ENCODE measurements at regions not wholly inside any gene's neighbourhood (a gene's known extent, or its start where the extent isn't known, plus 50 kb on each side); places are given as distances from the start of the nearest gene placed in this dataset.

DNA sequence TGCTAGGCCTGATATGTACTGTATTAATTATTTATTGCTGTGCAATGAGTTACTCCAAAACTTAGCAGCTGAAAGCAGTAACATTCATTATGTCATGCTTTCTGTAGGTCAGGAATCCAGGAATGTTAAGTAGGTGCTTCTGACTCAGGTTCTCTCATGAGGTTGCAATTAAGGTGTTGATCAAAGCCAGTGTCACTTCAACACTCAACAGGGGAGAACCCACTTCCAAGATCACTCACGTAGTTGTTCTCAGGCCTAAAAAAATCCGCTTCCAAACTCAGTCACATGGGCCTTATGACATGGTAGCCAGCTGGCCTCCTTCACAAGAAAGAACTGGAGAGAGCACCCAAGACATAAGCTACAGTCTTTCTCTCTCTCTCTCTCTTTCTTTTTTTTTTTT is 211.1 kb upstream of the NBEA start:
- Histone ChIP-seq H3K79me1 (ENCODE audit: insufficient read depth, low read depth, low read length, poor library complexity, severe bottlenecking) (no peaks in the 10 kb centered on the region), H3K23ac (ENCODE audit: insufficient read length, low read depth, low read length) (no peak overlapping the region), H2BK120ac (ENCODE audit: low read depth, low read length, poor library complexity, severe bottlenecking) (no peak overlapping the region), H3K56ac (ENCODE audit: insufficient read length, low read depth, low read length) (no peak overlapping the region), H2AFZ (ENCODE audit: low read length) (no peak overlapping the region), H3K9me3 (ENCODE audit: control insufficient read depth, low read depth, low read length) (no peaks in the 10 kb centered on the region), H4K20me1 (ENCODE audit: control insufficient read depth, insufficient read depth, insufficient read length) (no peaks in the 10 kb centered on the region), H2BK12ac (ENCODE audit: insufficient read length, low read depth, low read length) (no peak overlapping the region), H2BK15ac (ENCODE audit: low read depth, low read length) (no peak overlapping the region), H3K27me3 (ENCODE audit: insufficient read depth, low read length) (no peaks in the 10 kb centered on the region), H3T11ph (ENCODE audit: low read length) (no peak overlapping the region), H2BK20ac (ENCODE audit: low read depth, low read length, poor library complexity, severe bottlenecking) (no peak overlapping the region), H3K9ac (ENCODE audit: extremely low read depth, insufficient read length, low read length) (no peak overlapping the region), H3K79me2 (ENCODE audit: insufficient read depth, low read length) (no peaks in the 10 kb centered on the region), H3K23me2 (ENCODE audit: insufficient read length, low read depth, low read length, poor library complexity, severe bottlenecking) (no peaks in the 10 kb centered on the region), H3K4ac (ENCODE audit: low read depth, low read length) (no peak overlapping the region), H3K27ac (ENCODE audit: insufficient read length, low read depth, low read length) (no peak overlapping the region), H4K5ac (ENCODE audit: insufficient read length, low read depth, low read length) (no peak overlapping the region), H2BK5ac (ENCODE audit: insufficient read length, low read length) (no peak overlapping the region), H4K91ac (ENCODE audit: insufficient read length, low read depth, low read length) (no peak overlapping the region), H3K18ac (ENCODE audit: insufficient read length, low read depth, low read length) (no peak overlapping the region), H3K14ac (ENCODE audit: insufficient read depth, low read length) (no peak overlapping the region), H4K8ac (replicated peaks; ENCODE audit: insufficient read length, low read depth, low read length) (no peak overlapping the region), H3K4me2 (ENCODE audit: insufficient read depth, insufficient read length, low read length) (no peak overlapping the region), H2AK5ac (ENCODE audit: insufficient read length, low read length) (no peak overlapping the region), H3K4me1 (ENCODE audit: insufficient read depth, low read length) (no peaks in the 10 kb centered on the region)
- H3K36me3 Mint-ChIP-seq (ENCODE audit: insufficient read depth in 1 of 3, low read depth in 3 of 3): no peaks in the 10 kb centered on the region
- no peaks in the 10 kb centered on the region for H3K27me3 Mint-ChIP-seq (ENCODE audit: low read depth)
- H3K4me3 Mint-ChIP-seq: no peak overlapping the region
- peak overlapping the region in 1 of 3 experiments; percentile 59; a peak in 1 of 7 replicates for H3K27ac Mint-ChIP-seq
- WGBS (ENCODE audit: extremely low coverage, insufficient read length, low lambda C conversion rate): no CpG with 5 or more reads among the region's 2 CpGs
- TF ChIP-seq, protein P1, sequence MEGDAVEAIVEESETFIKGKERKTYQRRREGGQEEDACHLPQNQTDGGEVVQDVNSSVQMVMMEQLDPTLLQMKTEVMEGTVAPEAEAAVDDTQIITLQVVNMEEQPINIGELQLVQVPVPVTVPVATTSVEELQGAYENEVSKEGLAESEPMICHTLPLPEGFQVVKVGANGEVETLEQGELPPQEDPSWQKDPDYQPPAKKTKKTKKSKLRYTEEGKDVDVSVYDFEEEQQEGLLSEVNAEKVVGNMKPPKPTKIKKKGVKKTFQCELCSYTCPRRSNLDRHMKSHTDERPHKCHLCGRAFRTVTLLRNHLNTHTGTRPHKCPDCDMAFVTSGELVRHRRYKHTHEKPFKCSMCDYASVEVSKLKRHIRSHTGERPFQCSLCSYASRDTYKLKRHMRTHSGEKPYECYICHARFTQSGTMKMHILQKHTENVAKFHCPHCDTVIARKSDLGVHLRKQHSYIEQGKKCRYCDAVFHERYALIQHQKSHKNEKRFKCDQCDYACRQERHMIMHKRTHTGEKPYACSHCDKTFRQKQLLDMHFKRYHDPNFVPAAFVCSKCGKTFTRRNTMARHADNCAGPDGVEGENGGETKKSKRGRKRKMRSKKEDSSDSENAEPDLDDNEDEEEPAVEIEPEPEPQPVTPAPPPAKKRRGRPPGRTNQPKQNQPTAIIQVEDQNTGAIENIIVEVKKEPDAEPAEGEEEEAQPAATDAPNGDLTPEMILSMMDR (conservative IDR thresholded peaks at IDR 0.05): no peak
- H3K4me1 Mint-ChIP-seq: peaks cover 3 to 6% of the 10 kb centered on the region in 2 experiments; a peak in 3 of 4 replicates
- no peak for DNase-seq
- no peaks in the 10 kb centered on the region for H3K9me3 Mint-ChIP-seq

All from H9 (cell line).